ENCODE measurements at regions not wholly inside any gene's neighbourhood (a gene's known extent, or its start where the extent isn't known, plus 50 kb on each side); places are given as distances from the start of the nearest gene placed in this dataset.

- no peak for DNase-seq (ENCODE audit: low read depth in 2 of 3, low spot score in 2 of 3)
Observed at GRCh38 chr18:51397347-51397962, 200.0 kb upstream of the MEX3C start.

GRCh38 chr18:51398104-51398503 lies 200.6 kb upstream of the MEX3C start:
- DNase-seq (ENCODE audit: low read depth in 2 of 3, low spot score in 2 of 3), result no peak

GRCh38 chr18:51399491-51400122 lies 202.1 kb upstream of the MEX3C start:
- DNase-seq (ENCODE audit: low read depth in 2 of 3, low spot score in 2 of 3), result no peak

- no peak for DNase-seq (ENCODE audit: low read depth in 2 of 3, low spot score in 2 of 3)
Observed at GRCh38 chr18:51400721-51401120, 203.2 kb upstream of the MEX3C start.

GRCh38 chr18:51401912-51402311 lies 204.4 kb upstream of the MEX3C start:
- no peak for DNase-seq (ENCODE audit: low read depth in 2 of 3, low spot score in 2 of 3)

GRCh38 chr18:51404620-51405019 lies 207.1 kb upstream of the MEX3C start:
- DNase-seq (ENCODE audit: low read depth in 2 of 3, low spot score in 2 of 3), result no peak

- no peak for DNase-seq (ENCODE audit: low read depth in 2 of 3, low spot score in 2 of 3)
Observed at GRCh38 chr18:51405683-51406477, 208.4 kb upstream of the MEX3C start.

- no peak for DNase-seq (ENCODE audit: low read depth in 2 of 3, low spot score in 2 of 3)
Observed at GRCh38 chr18:51417643-51418483, 220.4 kb upstream of the MEX3C start.

- DNase-seq (ENCODE audit: low read depth in 2 of 3, low spot score in 2 of 3), result no peak
Observed at GRCh38 chr18:51425475-51425874, 228.0 kb upstream of the MEX3C start.

GRCh38 chr18:51425889-51426288 lies 228.4 kb upstream of the MEX3C start:
- no peak for DNase-seq (ENCODE audit: low read depth in 2 of 3, low spot score in 2 of 3)

GRCh38 chr18:51426996-51427395 lies 229.5 kb upstream of the MEX3C start:
- DNase-seq (ENCODE audit: low read depth in 2 of 3, low spot score in 2 of 3), result no peak

- no peak for DNase-seq (ENCODE audit: low read depth in 2 of 3, low spot score in 2 of 3)
Observed at GRCh38 chr18:51429644-51430043, 232.2 kb upstream of the MEX3C start.

GRCh38 chr18:51430538-51430937 lies 233.1 kb upstream of the MEX3C start:
- no peak for DNase-seq (ENCODE audit: low read depth in 2 of 3, low spot score in 2 of 3)

- no peak for DNase-seq (ENCODE audit: low read depth in 2 of 3, low spot score in 2 of 3)
Observed at GRCh38 chr18:51433296-51433695, 235.8 kb upstream of the MEX3C start.

GRCh38 chr18:51433881-51434280 lies 236.4 kb upstream of the MEX3C start:
- no peak for DNase-seq (ENCODE audit: low read depth in 2 of 3, low spot score in 2 of 3)

- peak in 1 of 3 donors; percentile 16 for DNase-seq (ENCODE audit: low read depth in 2 of 3, low spot score in 2 of 3)
Observed at GRCh38 chr18:51437280-51438271, 240.1 kb upstream of the MEX3C start.

GRCh38 chr18:51438797-51439350 lies 241.4 kb upstream of the MEX3C start:
- DNase-seq (ENCODE audit: low read depth in 2 of 3, low spot score in 2 of 3), result no peak

GRCh38 chr18:51442012-51442411 lies 244.5 kb upstream of the MEX3C start:
- no peak for DNase-seq (ENCODE audit: low read depth in 2 of 3, low spot score in 2 of 3)

GRCh38 chr18:51446571-51447210 lies 249.2 kb upstream of the MEX3C start:
- DNase-seq (ENCODE audit: low read depth in 2 of 3, low spot score in 2 of 3), result no peak
